K562 (cell line): ENCODE measurements at regions not wholly inside any gene's neighbourhood (a gene's known extent, or its start where the extent isn't known, plus 50 kb on each side); places are given as distances from the start of the nearest gene placed in this dataset.

Source experiments
- HMGN3 ChIP-seq: IDR thresholded peaks from 2 replicates; pipeline ENCODE4 v1.6.1; 2011; ENCODE audit warnings: borderline replicate concordance, low read depth, mild to moderate bottlenecking, mixed read lengths, low read length; ENCODE audit not compliant: insufficient read length; ENCODE audit errors: extremely low read depth
- MAFG ChIP-seq: fragments of 450-650 bp; conservative IDR thresholded peaks from 2 replicates; pipeline ENCODE4 v1.6.1; 2016; ENCODE audit warnings: missing genetic modification characterization, missing compliant biosample characterization
- MGA ChIP-seq: fragments of 450-650 bp; IDR thresholded peaks from 2 replicates; pipeline ENCODE4 v1.6.1; 2016; ENCODE audit warnings: mild to moderate bottlenecking, moderate library complexity
- NFE2 ChIP-seq: IDR thresholded peaks from 2 replicates; pipeline ENCODE4 v1.6.1; 2014; ENCODE audit warnings: antibody characterized with exemption, low read depth
- PTBP1 ChIP-seq: fragments of 200-400 bp; formaldehyde crosslinking; IDR thresholded peaks from 2 replicates; pipeline ENCODE4 v1.6.1; 2017; ENCODE audit warnings: low read depth, low read length
- PTTG1 ChIP-seq: fragments of 450-650 bp; IDR thresholded peaks from 2 replicates; pipeline ENCODE4 v1.6.1; 2016; ENCODE audit warnings: low read depth, mild to moderate bottlenecking, missing genetic modification characterization, missing compliant biosample characterization
- ZBTB43 ChIP-seq: sonication (generic); formaldehyde crosslinking; IDR thresholded peaks from 2 replicates; pipeline ENCODE4 v1.8.0; 2023; ENCODE audit warnings: mild to moderate bottlenecking, missing genetic modification reagents
- ZNF398 ChIP-seq: fragments of 250-450 bp; sonication (Bioruptor Pico); IDR thresholded peaks from 2 replicates; pipeline ENCODE4 v1.8.0; 2021; ENCODE audit warnings: moderate library complexity, mild to moderate bottlenecking, inconsistent platforms

GRCh38 chr1:65572701-65573421 lies 152.4 kb downstream of the LEPR start (continued):
- TF ChIP-seq MGA, result no peak
- TF ChIP-seq ZNF398 (CRISPR knock-in tag), result peak; percentile 54; the same call in 1 of the 2 replicates
- TF ChIP-seq ZBTB43 (CRISPR knock-in tag), result no peak
- no peak for TF ChIP-seq HMGN3
- TF ChIP-seq PTTG1 (tag), result 0 out of 2 replicates have a peak, but pooled peaks have one; percentile 38
- peak; percentile 86 for TF ChIP-seq MAFG
- no peak for TF ChIP-seq PTBP1
- peak; percentile 93 for TF ChIP-seq NFE2
